HCT116 (cell line): ENCODE measurements at regions not wholly inside any gene's neighbourhood (a gene's known extent, or its start where the extent isn't known, plus 50 kb on each side); places are given as distances from the start of the nearest gene placed in this dataset.
"Not testable (repeated sequence)": the region's sequence is repeated elsewhere in the genome, so short reads cannot be mapped to it uniquely, and the experiment has no call there.

Source experiments
- ATAC-seq: fragments of 200-7000 bp; cut with Tn5 transposase; 2 replicates; pipeline ENCODE4 v1.9.1; 2020; ENCODE audit warnings: mild to moderate bottlenecking, moderate library complexity
- BruUV-seq: library from RNA; stranded (reverse); fragments of 400-500 nt; replicated peaks from 2 replicates; lab custom pipeline; 2021; lab: Mats Ljungman, UMichigan
- CTCF ChIA-PET: fragments of 300-600 bp; sonication (Branson Sonifier 250); formaldehyde crosslinking; loops from one replicate; lab custom pipeline; 2021; ENCODE audit warnings: antibody characterized with exemption; lab: Charles Lee
- POLR2A ChIA-PET: fragments of 300-600, 350-600 bp; sonication (Branson Sonifier 250); formaldehyde crosslinking; loops from one replicate; lab custom pipeline; 2021; ENCODE audit warnings: antibody characterized with exemption; lab: Charles Lee
- RAD21 ChIA-PET, 2 experiments: fragments of 300-600 bp; sonication (Branson Sonifier 250); formaldehyde crosslinking; loops; one replicate each; lab custom pipeline; 2023; ENCODE audit warnings: low total read pairs in 2 of 2; ENCODE audit not compliant: uncharacterized antibody in 2 of 2, unreplicated experiment in 2 of 2, low non-redundant PET in 1 of 2; lab: Charles Lee
- DNase-seq: peaks from one replicate; pipeline ENCODE4 v3.0.0-alpha.2; 2010; ENCODE audit warnings: low read depth, low spot score
- H2AFZ ChIP-seq: fragments of 200-600 bp; shearing (Covaris generic), sonication (generic); 2 replicates; pipeline ENCODE4 v1.6.1; 2017; ENCODE audit warnings: low read depth, mixed run types, mixed read lengths, antibody characterized with exemption, low read length; ENCODE audit not compliant: poor library complexity, severe bottlenecking
- H3K27ac ChIP-seq: 2 replicates; pipeline ENCODE4 v1.5.1; 2012; ENCODE audit warnings: low read depth, low read length
- H3K27me3 ChIP-seq: fragments of 200-600 bp; sonication (generic); 2 replicates; pipeline ENCODE4 v1.6.1; 2016; ENCODE audit warnings: mixed run types, low read length, mixed read lengths; ENCODE audit not compliant: insufficient read depth
- H3K36me3 ChIP-seq, 2 experiments: fragments of 200-500 bp in 1 of 2; fragments of 200-600 bp in 1 of 2; sonication (Bioruptor generic) in 1 of 2; sonication (generic) in 1 of 2; 2 replicates each; pipeline versions ENCODE4 v1.5.1 to v1.6.1; 2014 to 2016; ENCODE audit warnings: low read length in 2 of 2, inconsistent platforms in 1 of 2, mixed read lengths in 1 of 2, mixed run types in 1 of 2; ENCODE audit not compliant: insufficient read depth in 2 of 2, control insufficient read depth in 1 of 2
- H3K4me1 ChIP-seq, 2 experiments: fragments of 200-600 bp in 1 of 2; sonication (generic) in 1 of 2; 2 replicates each; pipeline versions ENCODE4 v1.5.1 to v1.6.1; 2012 to 2017; ENCODE audit warnings: low read length in 2 of 2, inconsistent platforms in 1 of 2, mild to moderate bottlenecking in 1 of 2, mixed read lengths in 1 of 2, mixed run types in 1 of 2, moderate library complexity in 1 of 2; ENCODE audit not compliant: insufficient read depth in 2 of 2, control insufficient read depth in 1 of 2
- H3K4me2 ChIP-seq: fragments of 200-600 bp; sonication (generic); 2 replicates; pipeline ENCODE4 v1.6.1; 2017; ENCODE audit warnings: mixed run types, low read length, mixed read lengths
- H3K4me3 ChIP-seq, 2 experiments: fragments of 200-600 bp in 1 of 2; sonication (generic) in 1 of 2; replicated peaks in 1 of 2; 2 replicates each; pipeline ENCODE4 v1.5.1; 2011 to 2016; ENCODE audit warnings: low read length in 2 of 2, control low read depth in 1 of 2, low read depth in 1 of 2, mild to moderate bottlenecking in 1 of 2, mixed read lengths in 1 of 2, mixed run types in 1 of 2
- H3K79me2 ChIP-seq: fragments of 200-600 bp; sonication (generic); 2 replicates; pipeline ENCODE4 v1.6.1; 2017; ENCODE audit warnings: mild to moderate bottlenecking, mixed run types, low read length, moderate library complexity, mixed read lengths; ENCODE audit not compliant: insufficient read depth
- H3K9ac ChIP-seq: fragments of 200-600 bp; sonication (generic); 2 replicates; pipeline ENCODE4 v1.6.1; 2016; ENCODE audit warnings: low read length, mixed read lengths
- H3K9me2 ChIP-seq: fragments of 200-600 bp; sonication (generic), shearing (Covaris generic); 2 replicates; pipeline ENCODE4 v1.6.1; 2017; ENCODE audit warnings: mixed run types, mild to moderate bottlenecking, moderate library complexity; ENCODE audit not compliant: insufficient read depth
- H3K9me3 ChIP-seq, 2 experiments: fragments of 200-500 bp in 1 of 2; fragments of 200-600 bp in 1 of 2; sonication (Bioruptor generic) in 1 of 2; sonication (generic) in 1 of 2; 2 replicates each; pipeline ENCODE4 v1.6.1; 2014 to 2017; ENCODE audit warnings: low read length in 2 of 2, mixed read lengths in 2 of 2, inconsistent platforms in 1 of 2, low read depth in 1 of 2, mild to moderate bottlenecking in 1 of 2, mixed run types in 1 of 2, moderate library complexity in 1 of 2; ENCODE audit not compliant: control insufficient read depth in 1 of 2, insufficient read depth in 1 of 2
- H4K20me1 ChIP-seq: fragments of 200-600 bp; sonication (generic), shearing (Covaris generic); 2 replicates; pipeline ENCODE4 v1.6.1; 2017; ENCODE audit warnings: mixed run types, mild to moderate bottlenecking, moderate library complexity; ENCODE audit not compliant: insufficient read depth
- MAX ChIP-seq: IDR thresholded peaks from 2 replicates; pipeline ENCODE4 v1.6.1; 2012
- TCF7L2 ChIP-seq: IDR thresholded peaks from 2 replicates; pipeline ENCODE4 v1.7.0; 2011; ENCODE audit warnings: borderline replicate concordance, inconsistent platforms; ENCODE audit not compliant: insufficient read depth, insufficient read length; ENCODE audit errors: extremely low read depth
- intact Hi-C: fragments of 100-400 bp; cut with micrococcal nuclease; formaldehyde crosslinking; loops from 2 replicates; pipeline ENCODE4 v1.10.0; 2022

GRCh38 chr16:88150456-88151128 is 199.4 kb downstream of the BANP start:
- DNase-seq: peak; percentile 15
- peak overlapping the region; percentile 62 for H3K4me2 ChIP-seq
- CTCF ChIA-PET, intact Hi-C loops, BruUV-seq, RAD21 ChIA-PET, H4K20me1 ChIP-seq, H3K27me3 ChIP-seq, H3K9me2 ChIP-seq, H3K79me2 ChIP-seq, POLR2A ChIA-PET, H3K36me3 ChIP-seq, H3K9me3 ChIP-seq: not testable (repeated sequence)
- peak; percentile 41 for ATAC-seq
- TF ChIP-seq TCF7L2: peak; percentile 54
- peaks cover 0 to 26% of the 10 kb centered on the region in 2 experiments; a peak in 2 of 4 replicates for H3K4me1 ChIP-seq
- H3K27ac ChIP-seq: peak overlapping the region; percentile 22; the same call in 1 of the 2 replicates
- H2AFZ ChIP-seq: peak overlapping the region; percentile 56
- H3K9ac ChIP-seq: peak overlapping the region; percentile 6; the same call in 1 of the 2 replicates
- H3K4me3 ChIP-seq: peak overlapping the region in 1 of 2 experiments; percentile 13; a peak in 1 of 4 replicates

GRCh38 chr16:88151129-88151499 is 199.9 kb downstream of the BANP start:
- CTCF ChIA-PET, H3K9ac ChIP-seq, H4K20me1 ChIP-seq, H3K27me3 ChIP-seq, intact Hi-C loops, POLR2A ChIA-PET, H3K9me2 ChIP-seq, RAD21 ChIA-PET, H3K79me2 ChIP-seq, H3K36me3 ChIP-seq, DNase-seq, BruUV-seq, H3K9me3 ChIP-seq: not testable (repeated sequence)
- H2AFZ ChIP-seq: peak overlapping the region; percentile 56
- H3K27ac ChIP-seq: peak overlapping the region; percentile 22; the same call in 1 of the 2 replicates
- peak; percentile 37 for ATAC-seq
- H3K4me2 ChIP-seq: peak overlapping the region; percentile 62
- peak overlapping the region in 1 of 2 experiments; percentile 13; a peak in 1 of 4 replicates for H3K4me3 ChIP-seq
- TF ChIP-seq MAX: peak; percentile 71
- peaks cover 0 to 26% of the 10 kb centered on the region in 2 experiments; a peak in 2 of 4 replicates for H3K4me1 ChIP-seq

GRCh38 chr16:88151859-88152843 is 200.9 kb downstream of the BANP start:
- H3K4me2 ChIP-seq, BruUV-seq, H3K9me2 ChIP-seq, H4K20me1 ChIP-seq, intact Hi-C loops, POLR2A ChIA-PET, ATAC-seq, H3K9me3 ChIP-seq, H3K27me3 ChIP-seq, H3K36me3 ChIP-seq, DNase-seq, H3K9ac ChIP-seq, H3K4me3 ChIP-seq, H3K79me2 ChIP-seq, H2AFZ ChIP-seq, CTCF ChIA-PET, RAD21 ChIA-PET, H3K27ac ChIP-seq: not testable (repeated sequence)
- H3K4me1 ChIP-seq: peaks cover 0 to 26% of the 10 kb centered on the region in 2 experiments; a peak in 2 of 4 replicates

- peaks cover 0 to 26% of the 10 kb centered on the region in 2 experiments; a peak in 2 of 4 replicates for H3K4me1 ChIP-seq
- POLR2A ChIA-PET, H3K27ac ChIP-seq, H3K4me3 ChIP-seq, H3K27me3 ChIP-seq, H3K9me3 ChIP-seq, H3K79me2 ChIP-seq, H2AFZ ChIP-seq, intact Hi-C loops, H3K9ac ChIP-seq, RAD21 ChIA-PET, H3K4me2 ChIP-seq, CTCF ChIA-PET, ATAC-seq, BruUV-seq, DNase-seq, H3K9me2 ChIP-seq, H4K20me1 ChIP-seq, H3K36me3 ChIP-seq: not testable (repeated sequence)
Measured at GRCh38 chr16:88152879-88153278, 201.6 kb downstream of the BANP start.
